CD8-positive, alpha-beta memory T cell (primary cell): ENCODE measurements at regions not wholly inside any gene's neighbourhood (a gene's known extent, or its start where the extent isn't known, plus 50 kb on each side); places are given as distances from the start of the nearest gene placed in this dataset.

Source experiments
- CTCF ChIA-PET: fragments of 350-600 bp; sonication (Branson Sonifier 250); formaldehyde crosslinking; loops from one replicate; lab custom pipeline; 2021; ENCODE audit warnings: antibody characterized with exemption; lab: Charles Lee
- POLR2A ChIA-PET: fragments of 350-600 bp; sonication (Branson Sonifier 250); formaldehyde crosslinking; loops from one replicate; lab custom pipeline; 2021; ENCODE audit warnings: antibody characterized with exemption; lab: Charles Lee
- DNase-seq, 5 donors: peaks; one replicate each; pipeline versions ENCODE4 v3.0.0 to v3.0.0-alpha.2; 2020 to 2022; ENCODE audit warnings: mixed read lengths in 1 of 5
- H3K27ac ChIP-seq: one replicate; pipeline ENCODE4 v1.7.0; 2013; ENCODE audit warnings: low read depth, mild to moderate bottlenecking, low read length, moderate library complexity
- H3K27me3 ChIP-seq: 2 replicates; pipeline ENCODE4 v1.7.0; 2013; ENCODE audit warnings: low read length, mild to moderate bottlenecking; ENCODE audit not compliant: insufficient read depth, poor library complexity, severe bottlenecking
- H3K36me3 ChIP-seq: 2 replicates; pipeline ENCODE4 v1.7.0; 2013; ENCODE audit warnings: mild to moderate bottlenecking, low read length, moderate library complexity; ENCODE audit not compliant: insufficient read depth
- H3K4me1 ChIP-seq: 2 replicates; pipeline ENCODE4 v1.7.0; 2013; ENCODE audit warnings: mild to moderate bottlenecking, low read length, moderate library complexity; ENCODE audit not compliant: insufficient read depth
- H3K4me3 ChIP-seq: 2 replicates; pipeline ENCODE4 v1.7.0; 2013; ENCODE audit warnings: mild to moderate bottlenecking, low read length
- H3K9me3 ChIP-seq: 2 replicates; pipeline ENCODE4 v1.7.0; 2013; ENCODE audit warnings: mild to moderate bottlenecking, low read length
- H3K27ac Mint-ChIP-seq, 8 donors: one replicate each; pipeline ENCODE4 v1.8.0; 2020 to 2021; ENCODE audit warnings: mixed read lengths in 8 of 8, mild to moderate bottlenecking in 6 of 8, inconsistent platforms in 3 of 8, moderate library complexity in 3 of 8
- H3K27me3 Mint-ChIP-seq, 2 donors: one replicate each; pipeline ENCODE4 v1.8.0; 2020 to 2021; ENCODE audit warnings: mixed read lengths in 2 of 2, mild to moderate bottlenecking in 1 of 2, moderate library complexity in 1 of 2
- H3K36me3 Mint-ChIP-seq, 3 donors: one replicate each; pipeline ENCODE4 v1.8.0; 2020 to 2021; ENCODE audit warnings: mixed read lengths in 3 of 3, inconsistent platforms in 1 of 3, mild to moderate bottlenecking in 1 of 3
- H3K4me1 Mint-ChIP-seq, 3 donors: one replicate each; pipeline ENCODE4 v1.8.0; 2020 to 2021; ENCODE audit warnings: mixed read lengths in 3 of 3, inconsistent platforms in 1 of 3, mild to moderate bottlenecking in 1 of 3
- H3K4me3 Mint-ChIP-seq, 7 donors: one replicate each; pipeline ENCODE4 v1.8.0; 2020 to 2021; ENCODE audit warnings: mixed read lengths in 7 of 7, mild to moderate bottlenecking in 6 of 7, moderate library complexity in 4 of 7, inconsistent platforms in 2 of 7
- H3K9me3 Mint-ChIP-seq, 5 donors: one replicate each; pipeline ENCODE4 v1.8.0; 2020 to 2022; ENCODE audit warnings: mixed read lengths in 5 of 5, mild to moderate bottlenecking in 3 of 5, moderate library complexity in 2 of 5, inconsistent platforms in 1 of 5

GRCh38 chr6:18613319-18613925 lies 226.3 kb downstream of the RNF144B start:
- POLR2A ChIA-PET: no interaction called here
- no peak overlapping the region for H3K4me3 Mint-ChIP-seq
- peaks cover 0 to 4% (median 0%) of the 10 kb centered on the region in 3 donors for H3K36me3 Mint-ChIP-seq
- Histone ChIP-seq H3K27me3 (no peaks in the 10 kb centered on the region), H3K36me3 (no peaks in the 10 kb centered on the region), H3K27ac (no peak overlapping the region), H3K4me3 (no peak overlapping the region), H3K9me3 (no peaks in the 10 kb centered on the region), H3K4me1 (no peaks in the 10 kb centered on the region)
- H3K4me1 Mint-ChIP-seq: no peaks in the 10 kb centered on the region
- DNase-seq: no peak
- CTCF ChIA-PET: no interaction called here
- no peak overlapping the region for H3K27ac Mint-ChIP-seq
- H3K27me3 Mint-ChIP-seq: peaks cover 3 to 5% of the 10 kb centered on the region in 2 donors
- peaks cover 2 to 14% (median 4%) of the 10 kb centered on the region in 5 donors for H3K9me3 Mint-ChIP-seq

- CTCF ChIA-PET: no interaction called here
- Mint-ChIP-seq H3K4me3 (no peak overlapping the region), H3K4me1 (no peaks in the 10 kb centered on the region), H3K27me3 (peaks cover 0 to 3% of the 10 kb centered on the region in 2 donors), H3K27ac (no peak overlapping the region), H3K36me3 (no peaks in the 10 kb centered on the region), H3K9me3 (peaks cover 0 to 1% (median 0%) of the 10 kb centered on the region in 5 donors)
- H3K36me3 ChIP-seq: no peaks in the 10 kb centered on the region
- H3K4me1 ChIP-seq: no peaks in the 10 kb centered on the region
- no peak overlapping the region for H3K4me3 ChIP-seq
- H3K9me3 ChIP-seq: no peaks in the 10 kb centered on the region
- H3K27me3 ChIP-seq: no peaks in the 10 kb centered on the region
- H3K27ac ChIP-seq: no peak overlapping the region
- no peak for DNase-seq
- POLR2A ChIA-PET: no interaction called here
These were observed 242.4 kb downstream of the RNF144B start for GRCh38 chr6:18629571-18629970.

- no peaks in the 10 kb centered on the region for H3K9me3 Mint-ChIP-seq
- Histone ChIP-seq H3K27ac (no peak overlapping the region), H3K27me3 (no peaks in the 10 kb centered on the region), H3K36me3 (no peaks in the 10 kb centered on the region), H3K9me3 (no peaks in the 10 kb centered on the region), H3K4me3 (no peak overlapping the region), H3K4me1 (no peaks in the 10 kb centered on the region)
- H3K36me3 Mint-ChIP-seq: no peaks in the 10 kb centered on the region
- H3K27me3 Mint-ChIP-seq: no peaks in the 10 kb centered on the region
- no peaks in the 10 kb centered on the region for H3K4me1 Mint-ChIP-seq
- CTCF ChIA-PET: no interaction called here
- no peak overlapping the region for H3K27ac Mint-ChIP-seq
- DNase-seq: no peak
- H3K4me3 Mint-ChIP-seq: no peak overlapping the region
- POLR2A ChIA-PET: no interaction called here
These were observed 245.7 kb downstream of the RNF144B start for GRCh38 chr6:18632670-18633410.

GRCh38 chr6:18634912-18635311 lies 247.8 kb downstream of the RNF144B start:
- H3K36me3 ChIP-seq: no peaks in the 10 kb centered on the region

GRCh38 chr6:18640134-18640533 lies 253.0 kb downstream of the RNF144B start:
- no peak for DNase-seq
- no peak overlapping the region for H3K4me3 Mint-ChIP-seq
- peaks cover 0 to 2% of the 10 kb centered on the region in 2 donors for H3K27me3 Mint-ChIP-seq
- H3K4me3 ChIP-seq: no peak overlapping the region
- no peaks in the 10 kb centered on the region for H3K9me3 ChIP-seq
- H3K4me1 ChIP-seq: no peaks in the 10 kb centered on the region
- H3K36me3 Mint-ChIP-seq: no peaks in the 10 kb centered on the region
- H3K27me3 ChIP-seq: no peaks in the 10 kb centered on the region
- ChIA-PET POLR2A (no interaction called here), CTCF (no interaction called here)
- H3K4me1 Mint-ChIP-seq: no peaks in the 10 kb centered on the region
- H3K27ac Mint-ChIP-seq: no peak overlapping the region
- H3K36me3 ChIP-seq: no peaks in the 10 kb centered on the region
- H3K27ac ChIP-seq: no peak overlapping the region
- H3K9me3 Mint-ChIP-seq: no peaks in the 10 kb centered on the region

More at GRCh38 chr6:18634912-18635311, 247.8 kb downstream of the RNF144B start:
- no peaks in the 10 kb centered on the region for H3K36me3 Mint-ChIP-seq
- ChIA-PET CTCF (no interaction called here), POLR2A (no interaction called here)
- Histone ChIP-seq H3K4me1 (no peaks in the 10 kb centered on the region), H3K27ac (no peak overlapping the region), H3K9me3 (no peaks in the 10 kb centered on the region), H3K27me3 (no peaks in the 10 kb centered on the region), H3K4me3 (no peak overlapping the region)
- H3K4me1 Mint-ChIP-seq: no peaks in the 10 kb centered on the region
- peaks cover 0 to 2% of the 10 kb centered on the region in 2 donors for H3K27me3 Mint-ChIP-seq
- H3K9me3 Mint-ChIP-seq: no peaks in the 10 kb centered on the region
- H3K4me3 Mint-ChIP-seq: no peak overlapping the region
- DNase-seq: no peak
- no peak overlapping the region for H3K27ac Mint-ChIP-seq

GRCh38 chr6:18640754-18641153 lies 253.6 kb downstream of the RNF144B start:
- Histone ChIP-seq H3K27me3 (no peaks in the 10 kb centered on the region), H3K36me3 (no peaks in the 10 kb centered on the region), H3K4me1 (no peaks in the 10 kb centered on the region), H3K4me3 (no peak overlapping the region), H3K27ac (no peak overlapping the region), H3K9me3 (no peaks in the 10 kb centered on the region)
- Mint-ChIP-seq H3K9me3 (no peaks in the 10 kb centered on the region), H3K4me3 (no peak overlapping the region), H3K36me3 (no peaks in the 10 kb centered on the region), H3K27ac (no peak overlapping the region), H3K4me1 (no peaks in the 10 kb centered on the region), H3K27me3 (peaks cover 0 to 2% of the 10 kb centered on the region in 2 donors)
- POLR2A ChIA-PET: no interaction called here
- CTCF ChIA-PET: no interaction called here
- no peak for DNase-seq

- no peaks in the 10 kb centered on the region for H3K27me3 Mint-ChIP-seq
- no peak overlapping the region for H3K4me3 Mint-ChIP-seq
- H3K4me1 Mint-ChIP-seq: no peaks in the 10 kb centered on the region
- ChIA-PET CTCF (no interaction called here), POLR2A (no interaction called here)
- H3K27ac Mint-ChIP-seq: no peak overlapping the region
- Histone ChIP-seq H3K27me3 (no peaks in the 10 kb centered on the region), H3K9me3 (no peaks in the 10 kb centered on the region), H3K36me3 (no peaks in the 10 kb centered on the region), H3K4me1 (no peaks in the 10 kb centered on the region), H3K4me3 (no peak overlapping the region), H3K27ac (no peak overlapping the region)
- no peak for DNase-seq
- H3K9me3 Mint-ChIP-seq: peaks cover 0 to 11% (median 6%) of the 10 kb centered on the region in 5 donors
- no peaks in the 10 kb centered on the region for H3K36me3 Mint-ChIP-seq
These were observed 267.7 kb downstream of the RNF144B start for GRCh38 chr6:18654821-18655220.

GRCh38 chr6:18656506-18656905 lies 269.4 kb downstream of the RNF144B start:
- H3K9me3 Mint-ChIP-seq: peaks cover 2 to 12% (median 6%) of the 10 kb centered on the region in 5 donors

More at GRCh38 chr6:18656506-18656905, 269.4 kb downstream of the RNF144B start:
- ChIA-PET POLR2A (no interaction called here), CTCF (no interaction called here)
- Mint-ChIP-seq H3K36me3 (no peaks in the 10 kb centered on the region), H3K4me1 (no peaks in the 10 kb centered on the region), H3K4me3 (no peak overlapping the region), H3K27me3 (no peaks in the 10 kb centered on the region), H3K27ac (no peak overlapping the region)
- Histone ChIP-seq H3K27ac (no peak overlapping the region), H3K27me3 (no peaks in the 10 kb centered on the region), H3K4me1 (no peaks in the 10 kb centered on the region), H3K36me3 (no peaks in the 10 kb centered on the region), H3K4me3 (no peak overlapping the region), H3K9me3 (no peaks in the 10 kb centered on the region)
- DNase-seq: peak in 1 of 5 donors; percentile 35
